Sigmoid colon (tissue), 4 donors: ENCODE measurements at regions not wholly inside any gene's neighbourhood (a gene's known extent, or its start where the extent isn't known, plus 50 kb on each side); places are given as distances from the start of the nearest gene placed in this dataset.

Source experiments
- CTCF ChIP-seq, 4 experiments: fragments of 450-650 bp in 3 of 4; fragments of 200-600 bp in 1 of 4; IDR thresholded peaks; one replicate each; pipeline ENCODE4 v1.5.1; 2016 to 2019; ENCODE audit warnings: antibody characterized with exemption in 4 of 4, mild to moderate bottlenecking in 3 of 4, moderate library complexity in 2 of 4
- EP300 ChIP-seq, 4 donors: sonication (generic); formaldehyde crosslinking; IDR thresholded peaks; one replicate each; pipeline ENCODE4 v1.6.1; 2017; ENCODE audit warnings: antibody characterized with exemption in 4 of 4
- POLR2A ChIP-seq, 2 donors: fragments of 450-650 bp; IDR thresholded peaks; one replicate each; pipeline ENCODE4 v1.6.1; 2016; ENCODE audit warnings: antibody characterized with exemption in 2 of 2, mild to moderate bottlenecking in 2 of 2, moderate library complexity in 2 of 2
- POLR2AphosphoS5 ChIP-seq, 4 donors: sonication (generic); formaldehyde crosslinking; IDR thresholded peaks; one replicate each; pipeline ENCODE4 v1.6.1; 2017; ENCODE audit warnings: antibody characterized with exemption in 4 of 4

- TF ChIP-seq CTCF (IDR thresholded peaks at IDR 0.05) (no peak), POLR2AphosphoS5 (IDR thresholded peaks at IDR 0.05) (no peak), POLR2A (IDR thresholded peaks at IDR 0.05) (no peak), EP300 (IDR thresholded peaks at IDR 0.05) (no peak)
Observed at GRCh38 chr9:11755951-11756350, 937.2 kb upstream of the TYRP1 start.
